ENCODE measurements at regions not wholly inside any gene's neighbourhood (a gene's known extent, or its start where the extent isn't known, plus 50 kb on each side); places are given as distances from the start of the nearest gene placed in this dataset.
"Not testable (repeated sequence)": the region's sequence is repeated elsewhere in the genome, so short reads cannot be mapped to it uniquely, and the experiment has no call there.

GRCh38 chr6:105705608-105706007 is 302.7 kb upstream of the PREP start:
- no peak for DNase-seq

DNA sequence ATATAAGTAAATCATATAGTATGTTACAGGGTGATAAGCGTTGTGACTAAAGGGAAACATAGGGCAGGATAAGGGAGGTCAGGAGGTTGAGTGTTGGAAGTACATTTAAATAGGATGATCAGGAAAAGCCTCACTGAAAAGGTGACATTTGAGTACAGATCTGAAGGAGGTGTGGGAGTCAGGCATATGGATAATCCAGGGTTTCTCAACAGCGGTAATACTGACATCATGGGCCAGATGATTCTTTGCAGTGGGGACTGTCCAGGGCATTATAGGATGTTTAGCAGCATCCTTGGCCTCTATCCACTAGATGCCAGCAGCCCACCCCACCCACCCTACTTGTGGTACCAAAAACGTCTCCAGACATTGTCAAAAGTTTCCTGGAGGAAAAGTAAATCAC is 292.6 kb upstream of the PREP start:
- no peak for DNase-seq

DNA sequence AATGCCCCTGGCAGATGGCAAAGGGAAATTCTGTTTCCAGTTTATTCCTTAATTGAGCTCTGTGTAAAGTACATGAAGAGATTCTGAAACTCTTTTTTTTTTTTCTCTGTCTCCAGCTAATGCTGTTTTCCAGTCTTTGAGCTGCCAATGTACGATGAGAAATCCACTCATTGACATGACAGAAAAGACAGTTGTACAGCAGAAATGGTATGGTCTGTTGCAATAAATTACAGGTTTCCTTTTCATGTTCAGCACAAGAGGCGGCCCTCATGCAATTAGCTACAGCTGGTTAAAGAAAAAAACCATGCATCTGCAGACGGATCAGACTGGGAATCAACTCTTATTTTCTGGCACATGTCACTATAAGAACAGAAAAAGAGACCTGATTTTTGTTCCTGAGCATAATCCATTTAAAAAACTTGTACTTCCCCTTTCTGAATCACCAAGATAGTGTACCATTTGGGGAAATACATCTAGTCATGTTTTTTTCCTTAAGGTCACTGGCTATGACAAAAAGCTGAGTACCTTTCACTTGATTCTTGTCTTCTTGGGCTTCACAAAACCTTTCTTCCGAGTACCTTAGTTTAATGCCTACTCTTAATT is 289.8 kb upstream of the PREP start:
- DNase-seq: peak; percentile 25 to 83 (median 54)

DNA sequence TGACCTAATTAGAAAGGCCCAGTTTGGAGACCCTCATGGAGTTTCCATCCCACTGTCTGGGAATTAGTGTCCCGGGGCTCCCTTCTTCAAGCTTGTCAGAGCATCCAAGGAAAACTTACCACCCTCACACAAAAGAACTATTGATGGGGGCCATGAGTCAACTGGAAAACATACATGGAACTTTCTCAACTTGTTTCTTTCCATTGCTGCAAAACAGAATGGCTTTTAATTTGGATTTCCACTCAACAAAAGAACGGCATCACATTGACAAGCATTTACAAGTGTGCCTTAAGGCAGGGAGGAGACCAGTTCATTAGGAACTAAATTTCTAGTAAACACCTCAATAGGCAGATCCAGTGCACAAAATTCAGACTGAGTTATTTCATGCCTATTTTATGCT is 289.1 kb upstream of the PREP start:
- no peak for DNase-seq

DNA sequence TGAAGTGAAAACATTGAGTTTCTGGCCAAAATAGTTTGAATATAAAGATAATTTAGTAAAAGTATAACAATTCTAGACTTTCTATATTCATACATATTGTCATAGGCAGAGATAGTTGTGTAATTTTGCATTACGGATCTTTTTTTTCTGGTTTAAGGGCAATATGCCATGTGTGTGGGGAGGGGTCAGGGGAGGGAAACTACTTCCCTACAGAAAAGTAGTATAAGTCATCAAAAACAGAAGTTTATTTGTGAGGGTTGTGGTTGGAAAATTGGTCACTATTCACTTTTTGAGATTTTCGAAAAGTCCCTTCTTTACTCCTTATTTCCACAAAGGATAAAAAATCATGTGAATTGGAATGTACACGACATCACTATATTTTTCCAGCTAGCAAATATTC is 288.2 kb upstream of the PREP start:
- DNase-seq: peak; percentile 83 to 92 (median 87)

GRCh38 chr6:105688573-105688972 is 285.7 kb upstream of the PREP start:
- no peak for DNase-seq

GRCh38 chr6:105686793-105687192 is 283.9 kb upstream of the PREP start:
- not testable (repeated sequence) for DNase-seq

GRCh38 chr6:105681061-105681460 is 278.2 kb upstream of the PREP start:
- DNase-seq: no peak

- no peak for DNase-seq
These were observed 277.2 kb upstream of the PREP start for GRCh38 chr6:105680131-105680530.

- no peak for DNase-seq
These were observed 275.6 kb upstream of the PREP start for GRCh38 chr6:105678516-105678915.

GRCh38 chr6:105677671-105678475 is 275.0 kb upstream of the PREP start:
- DNase-seq: no peak

- no peak for DNase-seq
These were observed 274.0 kb upstream of the PREP start for GRCh38 chr6:105676857-105677256.

DNA sequence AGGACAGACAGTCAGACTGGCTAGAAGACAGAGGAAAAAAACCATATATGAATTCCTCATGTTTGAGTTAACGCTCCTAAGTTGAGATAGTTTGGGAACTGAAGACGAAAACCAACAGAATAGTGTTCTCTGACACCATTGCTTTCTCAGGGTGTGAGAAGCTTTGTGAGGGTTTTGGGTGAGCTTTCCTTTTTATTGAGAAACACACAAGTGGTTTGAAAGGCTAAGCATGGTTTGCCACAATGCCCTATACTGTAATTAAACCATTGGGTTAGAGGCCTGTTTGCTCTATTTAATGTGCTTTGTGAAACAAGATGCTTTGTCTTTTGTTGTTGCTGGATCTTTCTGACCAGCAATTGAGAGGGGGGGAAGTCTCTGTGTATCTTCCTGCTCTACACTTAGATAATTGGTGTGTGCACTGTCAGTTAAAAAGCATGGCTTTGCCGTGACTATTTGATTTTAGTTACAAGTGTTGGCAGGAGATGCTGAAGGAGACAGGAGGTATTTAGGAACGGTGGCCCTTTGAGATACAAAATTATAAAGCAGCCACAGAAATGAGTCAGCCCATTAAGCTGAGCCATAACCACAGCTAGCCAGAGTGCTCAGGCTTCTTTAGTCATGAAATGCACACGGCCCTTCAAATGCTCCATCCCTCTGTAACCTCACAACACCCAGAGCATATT is 273.0 kb upstream of the PREP start:
- DNase-seq: no peak

GRCh38 chr6:105672856-105673538 is 270.1 kb upstream of the PREP start:
- DNase-seq: peak in 2 of 4 experiments; percentile 18 to 26

GRCh38 chr6:105669232-105669631 is 266.4 kb upstream of the PREP start:
- no peak for DNase-seq

- DNase-seq: no peak
These were observed 264.2 kb upstream of the PREP start for GRCh38 chr6:105667056-105667455.

DNA sequence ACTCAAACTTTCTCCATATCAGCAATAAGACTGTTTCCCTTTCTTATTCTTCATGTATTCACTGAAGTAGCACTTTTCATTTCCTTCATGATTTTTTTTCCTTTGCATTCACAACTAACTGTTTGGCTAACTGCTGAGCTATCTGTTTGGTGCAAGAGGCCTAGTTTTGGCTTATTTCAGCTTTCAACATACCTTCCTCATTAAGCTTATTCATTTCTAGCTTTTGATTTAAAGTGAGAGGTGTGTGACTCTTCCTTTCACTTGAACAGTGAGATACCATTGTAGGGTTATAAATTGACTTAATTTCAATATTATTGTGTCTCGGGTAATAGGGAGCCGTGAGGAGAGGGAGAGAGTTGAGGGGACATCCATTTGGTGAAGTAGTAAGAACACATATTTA is 262.0 kb upstream of the PREP start:
- peak in 1 of 4 experiments; percentile 16 for DNase-seq

DNA sequence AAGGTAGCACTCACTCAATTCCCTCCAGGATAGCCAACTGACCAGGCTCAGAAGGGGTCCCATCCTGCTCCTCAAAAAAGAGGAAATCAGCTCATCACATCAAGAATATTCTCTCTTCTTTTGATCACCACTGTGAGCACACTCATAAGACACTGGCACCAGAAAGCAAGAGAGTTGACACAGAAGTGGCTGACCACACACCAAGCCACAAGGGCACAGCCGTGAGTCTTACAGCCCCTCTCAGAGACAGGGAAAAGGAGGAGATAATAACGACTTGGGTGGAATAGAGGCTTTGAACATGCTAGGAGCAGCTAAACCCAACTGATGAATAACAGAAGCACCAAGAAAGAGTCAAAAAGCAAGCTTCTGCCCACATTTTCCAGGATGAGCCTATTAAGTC is 249.1 kb upstream of the PREP start:
- no peak for DNase-seq

GRCh38 chr6:105650347-105650746 is 247.5 kb upstream of the PREP start:
- DNase-seq: no peak

GRCh38 chr6:105649192-105649591 is 246.3 kb upstream of the PREP start:
- no peak for DNase-seq

GRCh38 chr6:105648276-105648675 is 245.4 kb upstream of the PREP start:
- no peak for DNase-seq

DNA sequence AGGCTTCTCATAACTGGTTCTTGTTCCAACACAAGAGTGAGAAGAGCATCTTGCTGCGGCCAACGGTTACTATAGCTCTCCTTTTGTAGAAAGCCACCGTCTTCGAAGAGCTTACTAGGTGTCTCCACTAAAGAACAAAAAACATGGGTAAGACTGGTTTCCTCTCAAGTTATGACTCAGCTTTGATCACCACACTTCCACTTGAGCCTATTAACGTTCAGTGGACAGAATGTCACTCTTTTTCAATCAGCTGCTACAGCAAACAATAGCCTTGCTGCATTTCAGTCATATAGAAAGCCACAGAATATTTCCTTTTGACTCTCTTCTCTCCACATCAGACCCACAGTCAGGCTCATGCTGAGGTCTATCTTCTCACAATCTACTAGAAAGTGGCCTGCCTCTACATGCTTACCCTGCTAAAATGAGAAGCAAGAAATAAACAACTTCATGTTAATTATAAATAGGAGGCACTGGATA is 243.5 kb upstream of the PREP start:
- peak; percentile 2 to 44 (median 26) for DNase-seq

- no peak for DNase-seq
These were observed 243.1 kb upstream of the PREP start for GRCh38 chr6:105645958-105646357.

Measured in suppressor macrophage (primary cell).